Smooth muscle cell (in vitro differentiated cells): ENCODE measurements at regions not wholly inside any gene's neighbourhood (a gene's known extent, or its start where the extent isn't known, plus 50 kb on each side); places are given as distances from the start of the nearest gene placed in this dataset.

Source experiments
- DNase-seq: peaks from one replicate; lab custom pipeline; 2025; ENCODE audit not compliant: unreplicated experiment; lab: John Stamatoyannopoulos, UW
- H2AFZ ChIP-seq: fragments of 200-600 bp; sonication (generic); 2 replicates; pipeline ENCODE4 v1.6.0; 2016; ENCODE audit warnings: antibody characterized with exemption, low read depth, mild to moderate bottlenecking
- H3F3A ChIP-seq: fragments of 200-600 bp; sonication (generic); 2 replicates; pipeline ENCODE4 v1.6.0; 2017; ENCODE audit warnings: antibody characterized with exemption, low read depth
- H3K27ac ChIP-seq: fragments of 200-600 bp; sonication (generic); 2 replicates; pipeline ENCODE4 v1.5.1; 2016; ENCODE audit warnings: low read depth, mild to moderate bottlenecking
- H3K27me3 ChIP-seq: fragments of 200-600 bp; sonication (generic); 2 replicates; pipeline ENCODE4 v1.6.1; 2016; ENCODE audit warnings: low read depth, mild to moderate bottlenecking
- H3K36me3 ChIP-seq: fragments of 200-600 bp; sonication (generic); 2 replicates; pipeline ENCODE4 v1.5.1; 2016; ENCODE audit warnings: low read depth
- H3K4me1 ChIP-seq: fragments of 200-600 bp; sonication (generic); 2 replicates; pipeline ENCODE4 v1.5.1; 2016; ENCODE audit warnings: low read depth
- H3K4me2 ChIP-seq: fragments of 200-600 bp; sonication (generic); 2 replicates; pipeline ENCODE4 v1.6.0; 2016; ENCODE audit warnings: mild to moderate bottlenecking
- H3K4me3 ChIP-seq: fragments of 200-600 bp; sonication (generic); 2 replicates; pipeline ENCODE4 v1.5.1; 2016; ENCODE audit warnings: mild to moderate bottlenecking
- H3K79me2 ChIP-seq: fragments of 200-600 bp; sonication (generic); 2 replicates; pipeline ENCODE4 v1.6.0; 2016; ENCODE audit warnings: low read depth, mild to moderate bottlenecking
- H3K9ac ChIP-seq: fragments of 200-600 bp; sonication (generic); 2 replicates; pipeline ENCODE4 v1.6.0; 2016; ENCODE audit warnings: low read depth
- H3K9me3 ChIP-seq: fragments of 200-600 bp; sonication (generic); replicated peaks from 2 replicates; pipeline ENCODE4 v1.5.1; 2016; ENCODE audit warnings: low read depth
- H4K20me1 ChIP-seq: fragments of 200-600 bp; sonication (generic); 2 replicates; pipeline ENCODE4 v1.6.0; 2016; ENCODE audit warnings: low read depth
- CTCF ChIP-seq: fragments of 200-600 bp; sonication (generic); IDR thresholded peaks from 2 replicates; pipeline ENCODE4 v1.5.1; 2017; ENCODE audit warnings: borderline replicate concordance, mild to moderate bottlenecking, antibody characterized with exemption; ENCODE audit not compliant: insufficient read depth, poor library complexity, severe bottlenecking
- WGBS: methylation state at CpG from one replicate; pipeline ENCODE4 v1.1.7; 2016; ENCODE audit warnings: low lambda C conversion rate; 5-methylcytosine and 5-hydroxymethylcytosine counted together

GRCh38 chr3:24573576-24573975 is 78.9 kb upstream of the THRB start:
- Histone ChIP-seq H3K27me3 (no peaks in the 10 kb centered on the region), H2AFZ (no peak overlapping the region), H3K27ac (no peak overlapping the region), H3K36me3 (no peaks in the 10 kb centered on the region), H3K9ac (no peak overlapping the region), H3F3A (no peaks in the 10 kb centered on the region), H4K20me1 (no peaks in the 10 kb centered on the region), H3K4me2 (no peak overlapping the region), H3K4me3 (no peak overlapping the region), H3K4me1 (peaks cover 3% of the 10 kb centered on the region), H3K79me2 (no peaks in the 10 kb centered on the region), H3K9me3 (no peaks in the 10 kb centered on the region)
- no peak for DNase-seq
- TF ChIP-seq CTCF: no peak
- WGBS: 95% methylated on average over 5 of the region's 5 CpGs

- H3K27ac ChIP-seq: no peak overlapping the region
- H4K20me1 ChIP-seq: no peaks in the 10 kb centered on the region
- no peak overlapping the region for H2AFZ ChIP-seq
- no peaks in the 10 kb centered on the region for H3F3A ChIP-seq
- no peaks in the 10 kb centered on the region for H3K36me3 ChIP-seq
- DNase-seq: no peak
- TF ChIP-seq CTCF: no peak
- H3K9ac ChIP-seq: no peak overlapping the region
- 98% methylated on average over 1 of the region's 1 CpG for WGBS
- no peaks in the 10 kb centered on the region for H3K9me3 ChIP-seq
- no peak overlapping the region for H3K4me3 ChIP-seq
- peaks cover 8% of the 10 kb centered on the region for H3K27me3 ChIP-seq
- H3K4me2 ChIP-seq: peak overlapping the region; percentile 12
- no peaks in the 10 kb centered on the region for H3K79me2 ChIP-seq
- peaks cover 8% of the 10 kb centered on the region for H3K4me1 ChIP-seq
Measured at GRCh38 chr3:24578324-24578723, 83.7 kb upstream of the THRB start.

- Histone ChIP-seq H3K27me3 (peaks cover 8% of the 10 kb centered on the region), H3F3A (no peaks in the 10 kb centered on the region), H4K20me1 (no peaks in the 10 kb centered on the region), H3K4me2 (peak overlapping the region; percentile 12), H3K36me3 (no peaks in the 10 kb centered on the region), H3K4me1 (peaks cover 8% of the 10 kb centered on the region), H3K4me3 (no peak overlapping the region), H2AFZ (no peak overlapping the region), H3K9ac (no peak overlapping the region), H3K79me2 (no peaks in the 10 kb centered on the region), H3K9me3 (no peaks in the 10 kb centered on the region), H3K27ac (peak overlapping the region; percentile 10)
- TF ChIP-seq CTCF: no peak
- 61% methylated on average over 4 of the region's 4 CpGs for WGBS
- DNase-seq: no peak
Measured at GRCh38 chr3:24578951-24579421, 84.3 kb upstream of the THRB start.
